Fibroblast of the aortic adventitia (primary cell): ENCODE measurements at regions not wholly inside any gene's neighbourhood (a gene's known extent, or its start where the extent isn't known, plus 50 kb on each side); places are given as distances from the start of the nearest gene placed in this dataset.
"Not testable (repeated sequence)": the region's sequence is repeated elsewhere in the genome, so short reads cannot be mapped to it uniquely, and the experiment has no call there.

Source experiments
- DNase-seq: peaks from one replicate; pipeline ENCODE4 v3.0.0-alpha.2; 2010; ENCODE audit warnings: low read depth
- H3K4me3 ChIP-seq: 2 replicates; pipeline ENCODE4 v1.5.1; 2011; ENCODE audit warnings: low read depth, mild to moderate bottlenecking, control low read depth, low read length, moderate library complexity
- TF ChIP-seq, protein P1 (sequence below): IDR thresholded peaks from 2 replicates; pipeline ENCODE4 v1.5.1; 2011; ENCODE audit warnings: mild to moderate bottlenecking, low read length, control low read depth, inconsistent platforms; ENCODE audit not compliant: insufficient read depth

DNA sequence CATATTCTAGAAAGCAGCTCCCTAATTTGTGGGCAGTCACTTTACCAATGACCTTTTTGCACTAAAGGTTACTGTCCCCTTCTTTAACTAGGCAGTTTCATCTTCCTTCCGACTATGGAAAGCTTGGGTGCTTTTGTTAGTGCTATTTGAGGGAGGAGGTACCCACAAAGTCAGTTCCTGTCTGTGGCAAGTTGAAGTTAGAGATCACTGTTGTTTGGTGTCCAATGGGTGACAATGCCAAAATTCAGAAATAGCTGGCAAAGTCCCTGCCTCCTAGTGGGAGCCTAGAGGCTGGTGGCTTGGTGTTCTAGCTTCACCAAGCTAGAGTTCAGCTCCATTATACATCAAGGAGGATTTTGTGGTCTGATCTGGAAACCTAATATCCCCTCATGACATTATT lies 87.1 kb upstream of the PNPT1 start:
- no peak overlapping the region for H3K4me3 ChIP-seq
- TF ChIP-seq, protein P1, sequence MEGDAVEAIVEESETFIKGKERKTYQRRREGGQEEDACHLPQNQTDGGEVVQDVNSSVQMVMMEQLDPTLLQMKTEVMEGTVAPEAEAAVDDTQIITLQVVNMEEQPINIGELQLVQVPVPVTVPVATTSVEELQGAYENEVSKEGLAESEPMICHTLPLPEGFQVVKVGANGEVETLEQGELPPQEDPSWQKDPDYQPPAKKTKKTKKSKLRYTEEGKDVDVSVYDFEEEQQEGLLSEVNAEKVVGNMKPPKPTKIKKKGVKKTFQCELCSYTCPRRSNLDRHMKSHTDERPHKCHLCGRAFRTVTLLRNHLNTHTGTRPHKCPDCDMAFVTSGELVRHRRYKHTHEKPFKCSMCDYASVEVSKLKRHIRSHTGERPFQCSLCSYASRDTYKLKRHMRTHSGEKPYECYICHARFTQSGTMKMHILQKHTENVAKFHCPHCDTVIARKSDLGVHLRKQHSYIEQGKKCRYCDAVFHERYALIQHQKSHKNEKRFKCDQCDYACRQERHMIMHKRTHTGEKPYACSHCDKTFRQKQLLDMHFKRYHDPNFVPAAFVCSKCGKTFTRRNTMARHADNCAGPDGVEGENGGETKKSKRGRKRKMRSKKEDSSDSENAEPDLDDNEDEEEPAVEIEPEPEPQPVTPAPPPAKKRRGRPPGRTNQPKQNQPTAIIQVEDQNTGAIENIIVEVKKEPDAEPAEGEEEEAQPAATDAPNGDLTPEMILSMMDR = no peak
- DNase-seq = no peak

DNA sequence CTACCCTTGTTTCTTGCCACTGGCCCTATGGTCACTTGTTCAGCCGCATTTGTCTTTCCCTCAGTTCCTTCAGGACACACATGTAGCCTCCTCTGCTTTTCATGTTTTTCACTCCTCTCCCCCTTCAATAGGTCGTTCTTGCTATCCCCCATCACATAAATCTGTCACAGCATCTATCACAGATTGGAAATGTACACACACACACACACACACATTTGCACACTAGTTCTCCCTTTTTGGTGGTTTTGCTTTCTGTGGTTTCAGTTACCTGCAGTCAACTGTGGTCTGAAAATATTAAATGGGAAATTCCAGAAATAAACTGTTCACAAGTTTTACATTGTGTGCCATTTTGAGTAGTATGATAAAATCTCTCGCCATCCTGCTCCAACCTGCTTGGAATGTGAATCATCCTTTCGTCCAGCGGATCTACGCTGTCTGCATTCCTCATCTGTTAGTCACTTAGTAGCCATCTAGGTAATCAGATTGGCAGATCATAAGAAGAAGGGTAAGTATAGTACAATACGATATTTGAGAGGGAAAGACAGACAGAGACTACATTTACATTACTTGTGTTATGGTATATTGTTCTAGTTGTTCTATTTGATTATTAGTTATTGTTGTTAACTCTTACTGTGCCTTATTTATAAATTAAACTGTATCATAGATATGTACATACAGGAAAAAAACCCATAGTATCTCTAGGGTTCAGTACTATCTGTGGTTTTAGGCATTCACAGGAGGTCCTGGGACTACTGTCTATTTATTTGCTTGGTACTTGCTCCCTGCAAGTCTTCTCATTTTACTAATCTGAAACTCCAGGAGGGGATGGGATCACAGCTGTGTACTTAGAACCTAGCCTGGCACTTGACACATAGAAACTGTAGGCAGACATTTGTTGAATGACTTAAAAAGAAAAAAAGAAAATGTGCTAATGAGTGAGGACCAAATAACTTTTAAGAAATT lies 86.1 kb upstream of the PNPT1 start:
- TF ChIP-seq, protein P1 = no peak
- no peak overlapping the region for H3K4me3 ChIP-seq
- DNase-seq = peak; percentile 90

DNA sequence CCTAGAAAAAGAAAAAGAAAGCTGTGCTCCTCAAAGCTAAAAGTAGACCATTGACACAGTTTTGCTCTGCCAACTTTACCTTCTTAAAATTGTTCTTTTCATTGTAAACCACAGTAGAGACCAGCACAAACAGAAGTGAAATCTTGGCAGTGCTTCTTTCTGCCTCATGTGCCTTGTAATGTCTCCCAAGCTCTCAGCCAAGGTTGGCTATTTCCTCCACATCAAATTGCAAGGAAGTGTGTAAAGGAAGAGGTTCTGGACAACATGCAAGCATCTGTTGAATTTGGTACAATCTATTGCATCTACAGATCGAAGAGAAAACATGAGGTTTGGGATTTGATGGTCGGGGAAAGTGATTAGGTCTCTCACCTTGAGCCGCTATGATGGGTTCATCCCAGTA lies 83.3 kb upstream of the PNPT1 start:
- TF ChIP-seq, protein P1 = no peak
- peak; percentile 27 for DNase-seq

DNA sequence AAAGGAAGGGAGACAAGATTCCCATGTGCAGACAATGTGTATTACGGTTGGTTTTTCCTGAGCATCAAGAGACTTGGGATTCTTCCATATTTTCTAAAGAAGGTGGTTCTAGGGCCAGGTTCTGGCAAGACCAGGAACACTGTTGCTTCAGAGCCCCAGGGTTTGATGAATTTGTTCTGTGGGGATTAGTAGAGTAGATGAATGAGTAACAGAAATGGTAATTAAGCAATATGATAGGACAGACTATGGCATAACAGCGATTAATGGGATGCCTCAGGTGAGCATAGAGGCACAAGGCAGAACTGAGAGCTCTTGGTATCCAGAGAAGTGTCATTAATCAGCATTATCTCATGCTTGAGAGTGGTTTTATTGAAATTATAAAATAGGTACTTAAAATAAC lies 82.8 kb upstream of the PNPT1 start:
- DNase-seq = no peak
- TF ChIP-seq, protein P1 = no peak
- H3K4me3 ChIP-seq = no peak overlapping the region

More for the DNA sequence above, 83.3 kb upstream of the PNPT1 start:
- no peak overlapping the region for H3K4me3 ChIP-seq

DNA sequence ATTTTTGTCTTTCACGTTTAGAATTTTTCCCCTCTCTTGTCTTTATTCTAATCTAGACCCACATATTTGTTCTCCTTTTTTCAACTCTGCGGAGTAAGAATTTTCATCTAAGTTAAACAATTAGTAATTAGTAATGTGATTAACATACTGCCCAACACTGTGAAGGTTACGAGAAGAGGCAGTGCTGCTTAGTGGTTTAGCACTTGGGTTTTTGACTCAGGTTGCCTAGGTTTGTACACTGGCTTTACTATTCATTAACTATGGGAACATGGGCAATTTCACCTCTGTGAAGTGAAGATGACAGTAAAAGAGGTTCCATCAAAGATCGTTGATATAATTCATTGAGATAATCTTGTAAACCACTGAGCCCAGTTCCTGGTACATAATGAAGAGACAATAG lies 82.2 kb upstream of the PNPT1 start:
- DNase-seq = no peak
- TF ChIP-seq, protein P1 = no peak
- H3K4me3 ChIP-seq = no peak overlapping the region

DNA sequence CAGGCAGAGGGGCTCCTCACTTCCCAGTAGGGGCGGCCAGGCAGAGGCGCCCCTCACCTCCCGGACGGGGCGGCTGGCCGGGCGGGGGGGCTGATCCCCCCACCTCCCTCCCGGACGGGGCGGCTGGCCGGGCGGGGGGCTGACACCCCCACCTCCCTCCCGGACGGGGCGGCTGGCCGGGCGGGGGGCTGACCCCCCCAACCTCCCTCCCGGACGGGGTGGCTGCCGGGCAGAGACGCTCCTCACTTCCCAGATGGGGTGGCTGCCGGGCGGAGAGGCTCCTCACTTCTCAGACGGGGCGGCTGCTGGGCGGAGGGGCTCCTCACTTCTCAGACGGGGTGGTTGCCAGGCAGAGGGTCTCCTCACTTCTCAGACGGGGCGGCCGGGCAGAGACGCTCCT lies 80.0 kb upstream of the PNPT1 start:
- not testable (repeated sequence) for DNase-seq, H3K4me3 ChIP-seq

DNA sequence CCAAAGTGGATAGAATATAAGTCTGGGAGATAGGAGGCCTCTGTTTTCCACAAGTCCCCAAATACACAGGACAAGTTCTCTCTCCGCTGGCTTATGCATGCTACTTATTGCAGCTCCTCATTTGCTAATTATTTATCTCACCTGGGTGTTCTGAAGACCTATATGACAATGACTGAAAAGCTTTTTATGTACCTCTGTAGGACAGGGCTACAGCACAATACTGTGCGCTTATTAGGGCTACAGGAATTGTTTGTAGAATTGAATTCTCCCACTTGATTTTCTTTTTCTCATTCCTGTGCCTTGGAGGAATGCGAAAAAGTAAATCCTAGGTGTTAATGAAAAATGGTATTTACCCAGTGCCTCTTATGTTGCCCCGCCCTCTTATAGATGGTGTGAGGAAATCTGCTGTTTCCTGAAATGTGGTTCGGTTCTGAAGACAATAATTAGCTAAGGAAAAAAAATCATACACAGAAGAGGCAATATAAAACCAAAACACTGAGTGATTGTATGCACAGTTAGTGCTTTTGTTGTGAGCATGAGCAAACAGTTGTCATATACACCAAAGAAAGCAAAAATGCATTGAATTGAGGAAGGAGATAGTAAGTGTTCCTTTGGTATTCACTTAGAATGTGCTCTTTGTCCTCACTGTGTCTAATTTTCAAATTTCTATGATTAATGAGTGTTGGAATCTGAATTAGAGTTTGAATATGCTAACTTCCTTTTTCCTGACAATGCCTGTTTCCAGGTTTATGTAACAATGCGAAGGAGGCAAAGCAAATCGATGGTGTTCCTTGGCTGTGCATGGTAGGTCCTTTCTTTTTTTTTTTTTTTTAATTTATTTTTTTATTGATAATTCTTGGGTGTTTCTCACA lies 78.7 kb upstream of the PNPT1 start:
- no peak overlapping the region for H3K4me3 ChIP-seq
- DNase-seq = no peak
- TF ChIP-seq, protein P1 = no peak
